ENCODE measurements at regions not wholly inside any gene's neighbourhood (a gene's known extent, or its start where the extent isn't known, plus 50 kb on each side); places are given as distances from the start of the nearest gene placed in this dataset.

DNA sequence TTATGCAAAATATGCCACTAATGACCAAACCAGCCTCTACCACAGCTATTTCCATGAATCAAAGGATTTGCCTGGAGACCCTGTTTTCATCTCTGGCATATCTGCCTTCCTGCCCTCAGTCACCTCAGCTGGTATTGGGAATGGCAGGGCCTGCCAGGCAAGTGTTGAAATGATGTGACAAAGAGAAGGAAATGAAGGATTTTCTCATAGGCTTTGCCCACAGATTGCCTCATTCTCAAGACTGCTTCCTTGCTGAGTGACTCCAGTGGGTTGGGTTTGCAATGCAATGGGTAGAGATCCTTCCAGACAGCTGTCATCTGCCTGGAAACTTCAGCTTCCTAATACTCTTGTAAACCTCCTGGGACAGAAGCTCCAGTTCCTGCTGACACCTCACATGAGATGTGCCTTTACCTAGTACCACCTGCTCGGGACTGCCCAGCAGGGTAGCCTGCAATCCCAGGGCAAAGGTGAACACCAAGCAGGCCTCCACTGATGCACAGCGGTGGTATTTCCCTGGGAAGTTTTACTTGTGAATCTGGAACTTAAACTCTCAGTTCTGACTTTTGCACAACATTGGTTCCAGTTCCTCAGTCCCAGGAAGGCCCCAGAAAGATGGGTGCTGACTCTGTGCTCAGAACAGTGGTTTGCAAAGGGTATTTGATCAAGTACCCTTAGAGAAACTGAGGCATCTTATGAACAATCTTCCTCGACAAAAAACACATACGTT lies 64.8 kb upstream of the SLC1A1 start:
- CTCF ChIA-PET = no interaction called here

DNA sequence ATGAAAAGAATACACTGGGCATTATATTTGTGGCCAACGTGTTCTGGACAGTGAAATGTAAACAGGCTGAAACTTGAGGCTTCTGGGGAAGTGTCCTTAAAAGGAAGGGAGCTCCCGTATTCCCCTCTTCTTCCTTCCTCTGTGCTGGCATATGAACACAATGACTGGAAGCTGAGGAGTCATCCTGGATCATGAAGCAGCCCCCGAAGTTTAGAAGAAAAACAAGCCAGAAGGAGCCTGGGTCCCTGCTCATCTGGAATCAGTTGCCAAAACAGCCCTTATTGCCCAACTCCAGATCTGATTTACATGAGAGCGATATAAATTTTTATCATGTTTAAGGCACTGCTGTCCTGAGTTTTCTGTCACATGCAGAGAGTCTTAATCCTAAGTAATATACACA lies 65.4 kb upstream of the SLC1A1 start:
- DNase-seq = no peak
- no peaks in the 10 kb centered on the region for H3K9me3 Mint-ChIP-seq (ENCODE audit: unreplicated experiment)
- intact Hi-C loops (cut with micrococcal nuclease; ENCODE audit: unreplicated experiment) = no loop called here
- H3K4me1 Mint-ChIP-seq (ENCODE audit: low read depth, unreplicated experiment) = peaks cover 14% of the 10 kb centered on the region
- no peak overlapping the region for H3K27ac Mint-ChIP-seq (ENCODE audit: unreplicated experiment)
- Histone ChIP-seq H3K4me3 (ENCODE audit: low read depth, low read length) (no peak overlapping the region), H3K4me1 (peaks cover 18% of the 10 kb centered on the region), H3K36me3 (ENCODE audit: control insufficient read depth, insufficient read depth, low read length) (no peaks in the 10 kb centered on the region), H3K9me3 (no peaks in the 10 kb centered on the region), H3K27me3 (replicated peaks; ENCODE audit: control insufficient read depth, insufficient read depth, low read length) (no peaks in the 10 kb centered on the region)
- TF ChIP-seq, protein P1, sequence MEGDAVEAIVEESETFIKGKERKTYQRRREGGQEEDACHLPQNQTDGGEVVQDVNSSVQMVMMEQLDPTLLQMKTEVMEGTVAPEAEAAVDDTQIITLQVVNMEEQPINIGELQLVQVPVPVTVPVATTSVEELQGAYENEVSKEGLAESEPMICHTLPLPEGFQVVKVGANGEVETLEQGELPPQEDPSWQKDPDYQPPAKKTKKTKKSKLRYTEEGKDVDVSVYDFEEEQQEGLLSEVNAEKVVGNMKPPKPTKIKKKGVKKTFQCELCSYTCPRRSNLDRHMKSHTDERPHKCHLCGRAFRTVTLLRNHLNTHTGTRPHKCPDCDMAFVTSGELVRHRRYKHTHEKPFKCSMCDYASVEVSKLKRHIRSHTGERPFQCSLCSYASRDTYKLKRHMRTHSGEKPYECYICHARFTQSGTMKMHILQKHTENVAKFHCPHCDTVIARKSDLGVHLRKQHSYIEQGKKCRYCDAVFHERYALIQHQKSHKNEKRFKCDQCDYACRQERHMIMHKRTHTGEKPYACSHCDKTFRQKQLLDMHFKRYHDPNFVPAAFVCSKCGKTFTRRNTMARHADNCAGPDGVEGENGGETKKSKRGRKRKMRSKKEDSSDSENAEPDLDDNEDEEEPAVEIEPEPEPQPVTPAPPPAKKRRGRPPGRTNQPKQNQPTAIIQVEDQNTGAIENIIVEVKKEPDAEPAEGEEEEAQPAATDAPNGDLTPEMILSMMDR (IDR thresholded peaks at IDR 0.05; ENCODE audit: insufficient read depth in 1 of 2, low read depth in 1 of 2, low read length in 1 of 2, severe bottlenecking in 1 of 2, unreplicated experiment in 1 of 2) = no peak
- BruUV-seq (replicated peaks) = no TSS peak
- H3K27me3 Mint-ChIP-seq (ENCODE audit: insufficient read depth, unreplicated experiment) = no peaks in the 10 kb centered on the region
- ChIA-PET POLR2A (no interaction called here), CTCF (no interaction called here)
- H3K36me3 Mint-ChIP-seq (ENCODE audit: insufficient read depth, unreplicated experiment) = no peaks in the 10 kb centered on the region
- no peak overlapping the region for H3K4me3 Mint-ChIP-seq (ENCODE audit: unreplicated experiment)

More for the DNA sequence above, 64.8 kb upstream of the SLC1A1 start:
- TF ChIP-seq, protein P1 (IDR thresholded peaks at IDR 0.05; ENCODE audit: insufficient read depth in 1 of 2, low read depth in 1 of 2, low read length in 1 of 2, severe bottlenecking in 1 of 2, unreplicated experiment in 1 of 2) = no peak
- Histone ChIP-seq H3K27me3 (replicated peaks; ENCODE audit: control insufficient read depth, insufficient read depth, low read length) (no peaks in the 10 kb centered on the region), H3K4me1 (peaks cover 12% of the 10 kb centered on the region), H3K9me3 (no peaks in the 10 kb centered on the region), H3K4me3 (ENCODE audit: low read depth, low read length) (no peak overlapping the region), H3K36me3 (ENCODE audit: control insufficient read depth, insufficient read depth, low read length) (no peaks in the 10 kb centered on the region)
- intact Hi-C loops (cut with micrococcal nuclease; ENCODE audit: unreplicated experiment) = no loop called here
- POLR2A ChIA-PET = no interaction called here
- H3K27ac Mint-ChIP-seq (ENCODE audit: unreplicated experiment) = no peak overlapping the region
- no peak overlapping the region for H3K4me3 Mint-ChIP-seq (ENCODE audit: unreplicated experiment)
- H3K27me3 Mint-ChIP-seq (ENCODE audit: insufficient read depth, unreplicated experiment) = no peaks in the 10 kb centered on the region
- H3K36me3 Mint-ChIP-seq (ENCODE audit: insufficient read depth, unreplicated experiment) = no peaks in the 10 kb centered on the region
- H3K9me3 Mint-ChIP-seq (ENCODE audit: unreplicated experiment) = no peaks in the 10 kb centered on the region
- H3K4me1 Mint-ChIP-seq (ENCODE audit: low read depth, unreplicated experiment) = peaks cover 8% of the 10 kb centered on the region
- BruUV-seq (replicated peaks) = no TSS peak
- DNase-seq = no peak

DNA sequence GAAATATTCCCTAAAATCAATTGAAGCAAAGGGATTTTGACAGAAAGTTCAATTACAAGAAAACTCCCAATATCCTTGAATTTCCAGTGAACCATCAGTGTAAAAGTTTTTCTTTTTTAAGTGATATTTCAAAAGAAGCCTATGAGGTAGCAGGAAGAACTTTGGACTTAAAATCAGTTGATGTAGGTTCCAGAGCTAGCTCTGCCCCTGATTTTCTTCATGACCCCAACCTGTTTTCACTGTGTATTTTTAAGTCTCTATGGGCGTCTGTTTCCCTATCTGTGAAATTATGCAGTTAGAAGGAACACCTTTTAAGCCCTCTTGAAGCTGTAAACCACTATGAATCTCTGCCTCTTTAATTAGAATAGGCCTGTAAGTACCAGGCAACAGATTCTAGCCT lies 66.2 kb upstream of the SLC1A1 start:
- H3K9me3 ChIP-seq = no peaks in the 10 kb centered on the region
- Mint-ChIP-seq H3K27ac (ENCODE audit: unreplicated experiment) (no peak overlapping the region), H3K4me3 (ENCODE audit: unreplicated experiment) (no peak overlapping the region), H3K4me1 (ENCODE audit: low read depth, unreplicated experiment) (peaks cover 16% of the 10 kb centered on the region), H3K27me3 (ENCODE audit: insufficient read depth, unreplicated experiment) (no peaks in the 10 kb centered on the region), H3K36me3 (ENCODE audit: insufficient read depth, unreplicated experiment) (no peaks in the 10 kb centered on the region), H3K9me3 (ENCODE audit: unreplicated experiment) (no peaks in the 10 kb centered on the region)
- peaks cover 26% of the 10 kb centered on the region for H3K4me1 ChIP-seq
- DNase-seq = no peak
- POLR2A ChIA-PET = no interaction called here
- TF ChIP-seq, protein P1 (IDR thresholded peaks at IDR 0.05; ENCODE audit: insufficient read depth in 1 of 2, low read depth in 1 of 2, low read length in 1 of 2, severe bottlenecking in 1 of 2, unreplicated experiment in 1 of 2) = no peak
- CTCF ChIA-PET = no interaction called here
- no peaks in the 10 kb centered on the region for H3K27me3 ChIP-seq (replicated peaks; ENCODE audit: control insufficient read depth, insufficient read depth, low read length)
- intact Hi-C loops (cut with micrococcal nuclease; ENCODE audit: unreplicated experiment) = no loop called here
- no TSS peak for BruUV-seq (replicated peaks)
- H3K4me3 ChIP-seq (ENCODE audit: low read depth, low read length) = no peak overlapping the region
- no peaks in the 10 kb centered on the region for H3K36me3 ChIP-seq (ENCODE audit: control insufficient read depth, insufficient read depth, low read length)

All from Caco-2 (cell line).